Keratinocyte (primary cell): ENCODE measurements at regions not wholly inside any gene's neighbourhood (a gene's known extent, or its start where the extent isn't known, plus 50 kb on each side); places are given as distances from the start of the nearest gene placed in this dataset.

ENCODE experiments used
- DNase-seq: peaks from one replicate; pipeline ENCODE4 v3.0.0-alpha.2; 2011; ENCODE audit warnings: low read depth, missing footprints, low spot score
- FAIRE-seq: peaks from 2 replicates; lab custom pipeline; 2011; peaks lifted over from hg19 to GRCh38; lab: Jason Lieb, UNC
- H2AFZ ChIP-seq: 2 replicates; pipeline ENCODE4 v1.6.0; 2012; ENCODE audit warnings: low read length, control low read depth, inconsistent platforms; ENCODE audit not compliant: control insufficient read depth
- H3K27ac ChIP-seq: 2 replicates; pipeline ENCODE4 v1.5.1; 2011; ENCODE audit warnings: low read length; ENCODE audit not compliant: control insufficient read depth, insufficient read depth
- H3K27me3 ChIP-seq: 3 replicates; pipeline ENCODE4 v1.6.0; 2011; ENCODE audit warnings: low read length; ENCODE audit not compliant: control insufficient read depth, insufficient read depth; ENCODE audit errors: extremely low read depth
- H3K36me3 ChIP-seq, 2 experiments: 2 replicates in 1 of 2; 3 replicates in 1 of 2; pipeline ENCODE4 v1.5.1; 2011; ENCODE audit warnings: low read length in 2 of 2, mild to moderate bottlenecking in 1 of 2; ENCODE audit not compliant: control insufficient read depth in 2 of 2, insufficient read depth in 2 of 2; ENCODE audit errors: extremely low read depth in 1 of 2
- H3K4me1 ChIP-seq: 3 replicates; pipeline ENCODE4 v1.5.1; 2011; ENCODE audit warnings: low read length; ENCODE audit not compliant: control insufficient read depth, insufficient read depth; ENCODE audit errors: extremely low read depth
- H3K4me2 ChIP-seq: 3 replicates; pipeline ENCODE4 v1.6.0; 2011; ENCODE audit warnings: low read depth, low read length; ENCODE audit not compliant: control insufficient read depth, insufficient read depth; ENCODE audit errors: extremely low read depth
- H3K4me3 ChIP-seq, 3 experiments: fragments of 200-600 bp in 1 of 3; sonication (generic) in 1 of 3; 2 replicates in 2 of 3; 3 replicates in 1 of 3; pipeline ENCODE4 v1.5.1; 2011 to 2016; ENCODE audit warnings: low read length in 3 of 3, mild to moderate bottlenecking in 3 of 3, control low read depth in 2 of 3, inconsistent platforms in 1 of 3, low read depth in 1 of 3, mixed read lengths in 1 of 3, mixed run types in 1 of 3, moderate library complexity in 1 of 3; ENCODE audit not compliant: control insufficient read depth in 2 of 3, insufficient read depth in 2 of 3; ENCODE audit errors: extremely low read depth in 1 of 3
- H3K79me2 ChIP-seq: 2 replicates; pipeline ENCODE4 v1.6.0; 2012; ENCODE audit warnings: low read length; ENCODE audit not compliant: control insufficient read depth, insufficient read depth
- H3K9ac ChIP-seq: 3 replicates; pipeline ENCODE4 v1.6.0; 2011; ENCODE audit warnings: low read length; ENCODE audit not compliant: control insufficient read depth, insufficient read depth; ENCODE audit errors: extremely low read depth
- H3K9me1 ChIP-seq: 3 replicates; pipeline ENCODE4 v1.6.0; 2011; ENCODE audit warnings: low read length; ENCODE audit not compliant: control insufficient read depth, insufficient read depth; ENCODE audit errors: extremely low read depth
- H3K9me3 ChIP-seq: 2 replicates; pipeline ENCODE4 v1.5.1; 2012; ENCODE audit warnings: low read depth, low read length; ENCODE audit not compliant: control insufficient read depth
- H4K20me1 ChIP-seq: 3 replicates; pipeline ENCODE4 v1.6.0; 2011; ENCODE audit warnings: low read length; ENCODE audit not compliant: control insufficient read depth, insufficient read depth; ENCODE audit errors: extremely low read depth
- CTCF ChIP-seq, 3 experiments: IDR thresholded peaks in 1 of 3; conservative IDR thresholded peaks in 1 of 3; optimal IDR thresholded peaks in 1 of 3; 2 replicates in 2 of 3; 3 replicates in 1 of 3; pipeline versions ENCODE3 to v1.5.1; 2011; ENCODE audit warnings: low read length in 3 of 3, mild to moderate bottlenecking in 3 of 3, moderate library complexity in 2 of 3, control low read depth in 1 of 3, inconsistent platforms in 1 of 3; ENCODE audit not compliant: insufficient read depth in 2 of 3; ENCODE audit errors: extremely low read depth in 1 of 3
- EZH2 ChIP-seq: IDR thresholded peaks from one replicate; pipeline ENCODE4 v1.6.1; 2012; ENCODE audit warnings: inconsistent platforms, mild to moderate bottlenecking, low read length, moderate library complexity
- dilution Hi-C: fragments of 300-500 bp; cut with MboI; formaldehyde crosslinking; loops from one replicate; pipeline ENCODE4 v1.7.0; 2020; ENCODE audit warnings: low sequenced_read_pairs; ENCODE audit not compliant: extremely low pct_ligation_motif_present

DNA sequence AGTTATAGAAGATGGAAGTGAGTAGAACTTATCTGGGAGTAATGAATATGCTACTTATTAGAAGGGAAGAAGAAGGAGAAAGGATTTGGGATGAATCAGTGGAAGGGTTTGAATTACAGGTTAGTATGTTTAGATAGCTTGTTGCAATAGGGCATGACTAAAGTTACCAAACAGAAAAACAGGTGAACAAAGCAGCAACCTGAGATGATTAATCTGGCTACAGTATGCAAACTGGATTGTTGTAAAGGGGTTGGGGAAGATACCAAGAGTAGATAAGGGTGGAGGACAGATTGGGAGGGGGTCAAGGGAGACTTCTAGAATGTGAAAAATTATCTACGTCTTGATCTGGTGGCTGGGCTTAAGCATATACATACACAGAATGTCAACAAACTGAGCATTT lies 73.4 kb upstream of the CLEC14A start:
- Histone ChIP-seq H3K27ac (no peak overlapping the region), H3K9ac (no peak overlapping the region), H3K4me2 (no peak overlapping the region), H3K4me1 (no peaks in the 10 kb centered on the region), H3K79me2 (no peaks in the 10 kb centered on the region), H2AFZ (no peak overlapping the region), H4K20me1 (no peaks in the 10 kb centered on the region), H3K9me3 (no peaks in the 10 kb centered on the region), H3K4me3 (no peak overlapping the region), H3K36me3 (no peaks in the 10 kb centered on the region), H3K9me1 (no peaks in the 10 kb centered on the region), H3K27me3 (no peaks in the 10 kb centered on the region)
- TF ChIP-seq EZH2 (no peak), CTCF (optimal IDR thresholded peaks at IDR 0.05 in 1 of 3, IDR thresholded peaks at IDR 0.05 in 1 of 3, conservative IDR thresholded peaks at IDR 0.05 in 1 of 3; ENCODE audit: extremely low read depth in 1 of 3, insufficient read depth in 2 of 3, low read length in 3 of 3) (no peak)
- dilution Hi-C loops = no loop called here
- FAIRE-seq (no peak), DNase-seq (no peak)

DNA sequence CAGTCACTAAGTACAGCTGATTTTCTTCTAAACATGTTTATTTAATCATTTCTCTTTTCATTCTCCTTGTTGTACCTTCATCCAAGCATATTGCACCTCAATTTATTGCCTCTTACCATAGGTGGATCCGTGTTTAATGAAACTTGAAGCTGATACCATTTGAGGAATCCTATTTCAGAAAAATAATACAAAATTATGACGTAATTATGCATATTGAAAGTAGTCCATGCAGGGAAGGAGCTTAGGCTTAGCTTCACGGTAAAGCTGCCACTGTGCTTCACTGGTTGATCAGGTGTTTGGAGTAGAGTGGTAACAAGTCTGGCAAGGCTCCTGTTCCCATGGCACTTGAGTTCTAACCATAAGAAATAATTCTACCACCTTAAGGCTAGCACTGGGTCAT lies 61.0 kb upstream of the CLEC14A start:
- dilution Hi-C loops = no loop called here
- TF ChIP-seq CTCF (optimal IDR thresholded peaks at IDR 0.05 in 1 of 3, IDR thresholded peaks at IDR 0.05 in 1 of 3, conservative IDR thresholded peaks at IDR 0.05 in 1 of 3; ENCODE audit: extremely low read depth in 1 of 3, insufficient read depth in 2 of 3, low read length in 3 of 3) = no peak
- no peak for TF ChIP-seq EZH2
- no peaks in the 10 kb centered on the region for H3K9me3 ChIP-seq

More for the DNA sequence above, 61.0 kb upstream of the CLEC14A start:
- H3K9me1 ChIP-seq = no peaks in the 10 kb centered on the region
- no peaks in the 10 kb centered on the region for H3K27me3 ChIP-seq
- H3K27ac ChIP-seq = no peak overlapping the region
- H3K4me1 ChIP-seq = no peaks in the 10 kb centered on the region
- DNase-seq (no peak), FAIRE-seq (no peak)
- no peaks in the 10 kb centered on the region for H4K20me1 ChIP-seq
- no peaks in the 10 kb centered on the region for H3K36me3 ChIP-seq
- H3K4me3 ChIP-seq = no peak overlapping the region
- H2AFZ ChIP-seq = no peak overlapping the region
- H3K9ac ChIP-seq = no peak overlapping the region
- no peaks in the 10 kb centered on the region for H3K79me2 ChIP-seq
- no peak overlapping the region for H3K4me2 ChIP-seq
